Endothelial cell of umbilical vein (primary cell): ENCODE measurements at regions not wholly inside any gene's neighbourhood (a gene's known extent, or its start where the extent isn't known, plus 50 kb on each side); places are given as distances from the start of the nearest gene placed in this dataset.

Experiments
- BruUV-seq: library from RNA; stranded (reverse); fragments of 400-500 nt; replicated peaks from 2 replicates; lab custom pipeline; 2021; lab: Mats Ljungman, UMichigan
- CTCF ChIA-PET: fragments of 300-600, 350-600 bp; sonication (Branson Sonifier 250); formaldehyde crosslinking; loops from one replicate; lab custom pipeline; 2021; ENCODE audit warnings: antibody characterized with exemption, inconsistent platforms; lab: Charles Lee
- POLR2A ChIA-PET: fragments of 300-600, 350-600 bp; sonication (Branson Sonifier 250); formaldehyde crosslinking; loops from one replicate; lab custom pipeline; 2021; ENCODE audit warnings: antibody characterized with exemption, inconsistent platforms; lab: Charles Lee
- DNase-seq: peaks from one replicate; pipeline ENCODE4 v3.0.0-alpha.2; 2011; ENCODE audit warnings: low read depth, low spot score
- FAIRE-seq: peaks from 2 replicates; lab custom pipeline; 2011; peaks lifted over from hg19 to GRCh38; lab: Jason Lieb, UNC
- H2AFZ ChIP-seq: 2 replicates; pipeline ENCODE4 v1.6.0; 2012; ENCODE audit warnings: low read depth, low read length, control low read depth, inconsistent platforms
- H3K27ac ChIP-seq: 2 replicates; pipeline ENCODE4 v1.5.1; 2011; ENCODE audit warnings: low read depth, mild to moderate bottlenecking, control low read depth, low read length, moderate library complexity; ENCODE audit not compliant: insufficient read depth
- H3K27me3 ChIP-seq, 2 experiments: 2 replicates each; pipeline versions ENCODE4 v1.6.0 to v1.6.1; 2011; ENCODE audit warnings: low read length in 2 of 2, mixed read lengths in 1 of 2; ENCODE audit not compliant: control insufficient read depth in 2 of 2, insufficient read depth in 2 of 2
- H3K36me3 ChIP-seq, 2 experiments: 2 replicates in 1 of 2; 3 replicates in 1 of 2; pipeline ENCODE4 v1.5.1; 2011; ENCODE audit warnings: low read length in 2 of 2, mild to moderate bottlenecking in 1 of 2, moderate library complexity in 1 of 2; ENCODE audit not compliant: control insufficient read depth in 2 of 2, insufficient read depth in 2 of 2; ENCODE audit errors: extremely low read depth in 1 of 2
- H3K4me1 ChIP-seq: 3 replicates; pipeline ENCODE4 v1.5.1; 2011; ENCODE audit warnings: mild to moderate bottlenecking, low read length; ENCODE audit not compliant: control insufficient read depth, insufficient read depth; ENCODE audit errors: extremely low read depth
- H3K4me2 ChIP-seq: 2 replicates; pipeline ENCODE4 v1.6.1; 2011; ENCODE audit warnings: low read length, control low read depth, mixed read lengths; ENCODE audit not compliant: insufficient read depth
- H3K4me3 ChIP-seq, 3 experiments: fragments of 200-600 bp in 1 of 3; sonication (generic), shearing (Covaris generic) in 1 of 3; replicated peaks in 1 of 3; 2 replicates each; pipeline ENCODE4 v1.5.1; 2011 to 2016; ENCODE audit warnings: control low read depth in 3 of 3, low read length in 3 of 3, mild to moderate bottlenecking in 2 of 3, inconsistent platforms in 1 of 3, low read depth in 1 of 3, moderate library complexity in 1 of 3; ENCODE audit not compliant: insufficient read depth in 1 of 3
- H3K79me2 ChIP-seq: 2 replicates; pipeline ENCODE4 v1.6.0; 2012; ENCODE audit warnings: low read length, inconsistent platforms; ENCODE audit not compliant: control insufficient read depth, insufficient read depth
- H3K9ac ChIP-seq: replicated peaks from 2 replicates; pipeline ENCODE3; 2011; ENCODE audit warnings: low read length, control low read depth; ENCODE audit not compliant: insufficient read depth; ENCODE audit errors: extremely low read depth
- H3K9me1 ChIP-seq: replicated peaks from 3 replicates; pipeline ENCODE4 v1.6.0; 2011; ENCODE audit warnings: mild to moderate bottlenecking, low read length; ENCODE audit not compliant: control insufficient read depth, insufficient read depth; ENCODE audit errors: extremely low read depth
- H3K9me3 ChIP-seq: replicated peaks from 2 replicates; pipeline ENCODE4 v1.5.1; 2012; ENCODE audit warnings: low read length, inconsistent platforms; ENCODE audit not compliant: control insufficient read depth, insufficient read depth
- H4K20me1 ChIP-seq: replicated peaks from 2 replicates; pipeline ENCODE3; 2011; ENCODE audit warnings: mild to moderate bottlenecking, low read length; ENCODE audit not compliant: control insufficient read depth, insufficient read depth; ENCODE audit errors: extremely low read depth
- CTCF ChIP-seq, 2 donors: IDR thresholded peaks; 1 replicate in 1 of 2; 2 replicates in 1 of 2; pipeline ENCODE4 v1.5.1; 2011; ENCODE audit warnings: low read length in 2 of 2, mild to moderate bottlenecking in 2 of 2, moderate library complexity in 2 of 2, control low read depth in 1 of 2, inconsistent platforms in 1 of 2, low read depth in 1 of 2; ENCODE audit not compliant: insufficient read depth in 1 of 2; ENCODE audit errors: extremely low read depth in 1 of 2
- EZH2 ChIP-seq: IDR thresholded peaks from 2 replicates; pipeline ENCODE4 v1.6.1; 2012; ENCODE audit warnings: borderline replicate concordance, low read depth, mild to moderate bottlenecking, moderate library complexity, low read length, inconsistent platforms; ENCODE audit not compliant: severe bottlenecking
- FOS ChIP-seq: IDR thresholded peaks from 2 replicates; pipeline ENCODE4 v1.6.1; 2011; ENCODE audit warnings: mild to moderate bottlenecking, low read length, moderate library complexity, borderline replicate concordance; ENCODE audit not compliant: insufficient read depth
- GATA2 ChIP-seq: IDR thresholded peaks from 2 replicates; pipeline ENCODE4 v1.7.0; 2011; ENCODE audit warnings: low read depth, mild to moderate bottlenecking, moderate library complexity, mixed read lengths, low read length; ENCODE audit not compliant: insufficient read length, insufficient read depth
- JUN ChIP-seq: IDR thresholded peaks from 2 replicates; pipeline ENCODE4 v1.6.1; 2011; ENCODE audit warnings: borderline replicate concordance, low read depth; ENCODE audit not compliant: insufficient read length, insufficient read depth
- MAX ChIP-seq: IDR thresholded peaks from 2 replicates; pipeline ENCODE4 v1.6.1; 2011; ENCODE audit not compliant: insufficient read depth, insufficient read length
- MYC ChIP-seq: IDR thresholded peaks from one replicate; pipeline ENCODE4 v1.6.1; 2011; ENCODE audit warnings: mild to moderate bottlenecking, low read depth, low read length
- POLR2A ChIP-seq: IDR thresholded peaks from 2 replicates; pipeline ENCODE4 v1.6.1; 2012; ENCODE audit warnings: low read depth, mild to moderate bottlenecking, control low read depth, low read length
- POLR2AphosphoS5 ChIP-seq: IDR thresholded peaks from 2 replicates; pipeline ENCODE4 v1.6.1; 2012; ENCODE audit warnings: low read depth, mild to moderate bottlenecking, control low read depth, low read length, moderate library complexity; ENCODE audit not compliant: insufficient read depth
- dilution Hi-C: fragments of 300-500 bp; cut with MboI; formaldehyde crosslinking; loops from one replicate; pipeline ENCODE4 v1.15.0; 2019; ENCODE audit warnings: low sequenced_read_pairs; ENCODE audit not compliant: extremely low pct_ligation_motif_present
- intact Hi-C: fragments of 100-400 bp; cut with micrococcal nuclease; formaldehyde crosslinking; loops from one replicate; pipeline ENCODE4 v1.10.0; 2022

GRCh38 chr2:122478117-122478516 lies 722.7 kb downstream of the TSN start:
- Histone ChIP-seq H3K36me3 (no peaks in the 10 kb centered on the region), H3K4me3 (no peak overlapping the region), H2AFZ (no peak overlapping the region), H3K9me1 (no peaks in the 10 kb centered on the region), H3K9ac (no peak overlapping the region), H3K79me2 (no peaks in the 10 kb centered on the region), H3K4me1 (no peaks in the 10 kb centered on the region), H3K27ac (no peak overlapping the region), H3K9me3 (peaks cover 6% of the 10 kb centered on the region), H3K4me2 (no peak overlapping the region), H4K20me1 (no peaks in the 10 kb centered on the region), H3K27me3 (no peaks in the 10 kb centered on the region)
- TF ChIP-seq FOS: no peak
- TF ChIP-seq EZH2: no peak
- no peak for TF ChIP-seq POLR2AphosphoS5
- no peak for TF ChIP-seq JUN
- TF ChIP-seq POLR2A: no peak
- TF ChIP-seq MAX: no peak
- DNase-seq (no peak), FAIRE-seq (no peak)
- no TSS peak for BruUV-seq
- ChIA-PET POLR2A (no interaction called here), CTCF (no interaction called here)
- intact Hi-C loops (no loop called here), dilution Hi-C loops (no loop called here)

- no peaks in the 10 kb centered on the region for H3K9me1 ChIP-seq
- POLR2A ChIA-PET: no interaction called here
- no peak overlapping the region for H3K27ac ChIP-seq
- H3K9me3 ChIP-seq: peaks cover 6% of the 10 kb centered on the region
- no peaks in the 10 kb centered on the region for H4K20me1 ChIP-seq
- no TSS peak for BruUV-seq
- H2AFZ ChIP-seq: no peak overlapping the region
- H3K9ac ChIP-seq: no peak overlapping the region
- no peak overlapping the region for H3K4me3 ChIP-seq
- DNase-seq (no peak), FAIRE-seq (no peak)
- TF ChIP-seq FOS (no peak), MAX (no peak), GATA2 (no peak), EZH2 (no peak), CTCF (IDR thresholded peaks at IDR 0.05; ENCODE audit: extremely low read depth in 1 of 2, insufficient read depth in 1 of 2, low read depth in 1 of 2, low read length in 2 of 2) (no peak), POLR2AphosphoS5 (no peak), MYC (no peak), POLR2A (no peak), JUN (no peak)
- H3K27me3 ChIP-seq: no peaks in the 10 kb centered on the region
- CTCF ChIA-PET: no interaction called here
- H3K79me2 ChIP-seq: no peaks in the 10 kb centered on the region
- H3K4me1 ChIP-seq: no peaks in the 10 kb centered on the region
- no peak overlapping the region for H3K4me2 ChIP-seq
- dilution Hi-C loops: no loop called here
- no peaks in the 10 kb centered on the region for H3K36me3 ChIP-seq
- intact Hi-C loops: no loop called here
Observed at GRCh38 chr2:122478771-122479170, 723.3 kb downstream of the TSN start.
